GM19452 (cell line): ENCODE measurements at regions not wholly inside any gene's neighbourhood (a gene's known extent, or its start where the extent isn't known, plus 50 kb on each side); places are given as distances from the start of the nearest gene placed in this dataset.

Experiments used
- ATAC-seq: cut with Tn5 transposase; IDR thresholded peaks from one replicate; pipeline ENCODE4 v1.9.1; 2021; ENCODE audit not compliant: unreplicated experiment

DNA sequence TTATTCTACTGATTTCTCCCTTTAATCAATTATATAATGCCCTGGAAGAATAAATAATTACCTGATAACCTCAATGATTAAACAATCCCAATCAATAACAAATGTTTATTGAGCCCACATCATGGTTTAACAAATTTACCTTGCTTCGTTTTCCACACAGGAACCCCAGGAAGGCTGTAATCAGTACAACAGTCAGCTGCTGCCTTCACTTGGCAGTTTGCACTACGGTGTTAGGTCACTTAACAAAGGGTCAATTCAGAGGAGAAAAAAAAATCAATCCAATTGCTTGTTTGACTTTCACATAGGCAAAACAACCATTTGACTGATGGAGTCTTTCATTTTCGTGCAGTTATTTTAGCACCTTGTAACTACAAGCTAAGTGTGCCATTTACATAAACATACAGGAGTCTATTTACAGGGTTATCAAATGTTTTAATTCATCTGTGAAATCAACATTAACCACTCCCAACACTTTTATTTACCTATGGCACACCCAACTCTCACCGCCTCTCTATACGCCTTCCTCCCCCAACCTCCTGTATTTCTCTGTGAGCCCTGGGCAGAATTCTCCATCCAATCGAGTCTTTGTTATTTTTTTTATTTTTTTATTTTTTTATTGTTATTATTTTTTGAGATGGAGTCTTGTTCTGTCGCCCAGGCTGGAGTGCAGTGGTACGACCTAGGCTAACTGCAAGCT is 140.4 kb upstream of the TAB2 start:
- no peak for ATAC-seq

DNA sequence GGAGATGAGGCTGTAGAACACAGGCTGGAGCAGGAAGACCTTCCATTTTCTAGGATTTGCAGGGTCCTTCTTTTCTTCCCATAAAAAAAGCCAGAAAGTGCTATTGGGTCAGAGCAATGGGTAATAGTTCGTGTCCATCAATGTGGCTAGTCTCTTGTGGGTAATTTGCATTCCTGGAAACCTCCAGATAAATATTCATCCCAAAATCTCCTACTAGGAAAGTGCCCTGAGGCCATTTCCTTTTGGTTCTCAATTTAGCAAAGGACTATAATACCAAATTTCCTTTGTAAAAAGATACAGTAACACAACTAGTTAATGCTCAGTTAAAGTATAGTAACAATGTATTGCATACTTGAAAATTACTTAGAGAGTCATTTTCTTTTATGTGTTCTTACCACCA is 138.1 kb upstream of the TAB2 start:
- no peak for ATAC-seq

DNA sequence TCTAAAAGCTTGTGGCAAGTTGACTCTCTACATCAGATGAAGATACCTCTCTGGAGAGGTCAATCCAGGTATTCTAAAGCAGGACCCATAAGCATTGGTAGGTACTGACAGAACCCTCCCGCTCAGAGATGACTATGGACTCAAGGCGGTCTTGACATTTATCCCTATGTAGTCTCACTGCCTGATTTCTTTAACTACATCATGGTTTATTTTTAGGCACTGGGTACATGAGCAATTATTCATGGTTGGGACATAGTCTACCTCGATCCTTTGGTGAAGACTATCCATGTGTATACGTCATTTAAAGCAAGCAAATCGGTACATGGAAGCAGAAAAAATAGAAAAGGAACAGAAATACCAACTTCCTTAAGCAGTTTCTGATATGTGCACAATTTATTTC is 136.2 kb upstream of the TAB2 start:
- no peak for ATAC-seq

DNA sequence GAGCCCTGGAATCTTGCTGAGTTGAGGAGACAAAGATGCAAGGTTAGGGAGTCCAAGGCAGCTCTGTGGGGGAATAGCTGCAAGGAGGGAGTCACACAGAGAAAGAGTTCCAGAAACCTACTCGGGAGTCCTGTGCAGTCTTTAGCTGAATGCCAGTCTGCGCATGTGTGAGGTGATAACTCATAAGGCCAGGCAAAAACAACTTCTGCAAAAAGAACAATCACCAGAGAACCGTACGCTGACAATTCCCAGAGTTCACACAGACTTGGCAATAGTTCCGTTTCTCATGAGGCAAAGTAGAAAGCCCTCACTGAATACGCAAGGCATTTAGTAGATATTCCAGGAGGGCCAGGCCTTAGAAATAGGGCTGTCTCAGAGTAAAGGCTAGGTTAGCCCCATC is 135.2 kb upstream of the TAB2 start:
- no peak for ATAC-seq

DNA sequence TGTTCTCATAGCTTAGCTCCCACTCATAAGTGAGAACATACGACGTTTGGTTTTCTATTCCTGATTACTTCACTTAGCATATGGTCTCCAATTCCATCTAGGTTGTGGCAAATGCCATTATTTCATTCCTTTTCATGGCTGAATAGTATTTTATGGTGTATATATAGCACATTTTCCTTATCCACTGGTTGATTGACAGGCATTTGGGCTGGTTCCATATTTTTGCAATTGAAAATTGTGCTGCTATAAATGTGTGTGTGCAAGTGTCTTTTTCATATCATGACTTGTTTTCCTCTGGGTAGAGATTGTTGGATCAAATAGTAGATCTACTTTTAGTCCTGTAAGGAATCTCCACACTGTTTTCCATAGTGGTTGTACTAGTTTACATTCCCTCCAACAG is 133.0 kb upstream of the TAB2 start:
- no peak for ATAC-seq

DNA sequence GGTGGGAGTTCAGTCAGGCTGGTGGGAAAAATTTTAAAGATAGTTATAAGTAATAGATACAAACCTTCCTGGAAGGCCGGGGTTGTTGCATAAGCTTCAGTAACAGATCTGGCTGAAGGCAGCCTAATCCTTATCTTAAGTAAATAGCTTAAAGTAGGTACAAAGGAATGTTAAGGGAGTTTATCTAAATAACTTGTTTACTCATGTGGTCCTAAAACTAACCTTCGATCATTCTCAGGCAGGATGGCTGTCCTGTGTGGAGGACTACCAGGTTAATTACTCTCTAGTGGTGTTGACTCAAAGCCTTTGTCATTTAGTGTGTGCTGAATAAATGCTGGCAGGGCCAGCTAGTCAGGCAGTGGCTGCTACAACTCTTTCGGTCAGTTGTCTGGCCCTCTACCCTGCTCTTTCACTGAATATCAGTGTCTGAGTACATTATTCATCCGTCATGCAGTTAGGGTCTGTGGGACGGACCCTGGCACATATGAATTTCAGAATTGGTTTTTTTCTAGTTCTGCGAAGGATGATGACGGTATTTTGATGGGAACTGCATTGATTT is 131.6 kb upstream of the TAB2 start:
- ATAC-seq: no peak

DNA sequence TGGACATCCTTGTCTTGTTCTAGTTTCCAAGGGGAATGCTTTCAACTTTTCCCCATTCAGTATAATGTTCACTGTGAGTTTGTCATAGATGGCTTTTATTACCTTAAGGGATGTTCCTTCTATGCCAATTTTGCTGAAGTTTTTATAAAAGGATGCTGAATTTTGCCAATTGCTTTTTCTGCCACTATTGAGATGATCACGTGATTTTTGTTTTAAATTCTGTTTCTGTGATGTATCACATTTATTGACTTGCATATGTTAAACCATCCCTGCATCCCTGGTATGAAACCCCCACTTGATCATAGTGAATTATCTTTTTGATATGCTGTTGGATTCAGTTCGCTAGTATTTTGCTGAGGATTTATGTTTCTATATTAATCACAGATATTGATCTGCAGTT is 130.6 kb upstream of the TAB2 start:
- no peak for ATAC-seq

DNA sequence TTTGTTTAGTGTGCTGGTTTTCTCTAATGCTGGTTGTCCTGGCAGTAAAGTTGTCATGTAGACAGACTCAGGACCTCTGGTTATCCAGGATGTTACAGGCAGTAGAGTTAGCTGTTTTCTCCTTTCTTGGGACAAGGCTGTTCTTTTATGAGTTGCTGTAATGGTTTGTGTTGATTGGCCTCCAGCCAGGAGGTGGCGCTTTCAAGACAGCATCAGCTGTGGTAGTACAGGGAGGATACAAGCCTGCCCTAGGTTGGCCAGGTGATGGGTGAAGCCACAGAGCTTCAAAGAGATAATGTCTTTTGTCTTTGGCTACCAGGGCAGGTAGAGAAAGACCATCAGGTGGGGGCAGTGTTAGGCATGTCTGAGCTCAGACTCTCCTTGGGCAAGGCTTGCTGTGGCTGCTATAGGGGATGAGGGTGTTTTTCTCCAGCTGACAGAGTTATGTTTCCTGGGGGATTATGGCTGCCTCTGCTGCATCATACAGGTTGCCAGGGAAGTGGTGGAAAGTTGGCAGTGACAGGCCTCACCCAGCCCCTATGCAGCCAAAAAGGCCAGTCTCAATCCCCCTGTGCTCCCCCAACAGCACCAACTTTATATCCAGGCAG is 127.2 kb upstream of the TAB2 start:
- ATAC-seq: no peak

DNA sequence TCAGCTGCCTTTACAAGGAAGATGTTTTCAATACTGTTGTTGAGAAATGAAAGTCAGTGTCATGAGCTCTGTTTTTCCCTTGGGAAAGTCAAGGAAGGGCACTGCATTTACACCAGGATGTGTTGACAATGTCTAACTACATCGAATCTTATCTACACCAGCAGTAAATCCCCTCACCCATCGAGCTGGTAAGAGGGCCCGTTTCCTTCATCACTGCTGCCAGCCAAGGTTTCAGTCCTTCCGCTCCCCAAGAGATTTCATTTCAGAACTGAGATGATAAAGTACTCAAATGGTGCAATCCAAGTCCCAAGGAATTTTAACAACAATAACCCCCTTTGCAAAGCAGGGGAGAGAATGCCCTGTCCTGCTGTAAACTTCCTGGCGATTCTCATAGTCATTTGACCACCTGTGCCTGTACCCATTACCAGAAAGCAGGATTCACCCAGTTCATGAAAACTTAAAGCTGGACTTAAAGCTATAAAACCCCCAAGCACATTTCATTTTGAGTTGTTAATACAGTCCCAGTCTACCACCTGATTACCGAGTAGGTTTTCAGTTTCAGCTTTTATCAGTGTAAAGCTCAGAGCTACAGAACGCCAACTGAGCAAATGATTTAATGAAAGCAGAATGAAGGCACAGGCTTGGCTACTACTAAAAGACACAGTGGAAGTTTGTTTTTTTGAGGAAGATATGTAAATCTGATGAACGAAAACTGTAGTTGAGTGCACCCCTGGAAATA is 122.5 kb upstream of the TAB2 start:
- ATAC-seq: no peak

DNA sequence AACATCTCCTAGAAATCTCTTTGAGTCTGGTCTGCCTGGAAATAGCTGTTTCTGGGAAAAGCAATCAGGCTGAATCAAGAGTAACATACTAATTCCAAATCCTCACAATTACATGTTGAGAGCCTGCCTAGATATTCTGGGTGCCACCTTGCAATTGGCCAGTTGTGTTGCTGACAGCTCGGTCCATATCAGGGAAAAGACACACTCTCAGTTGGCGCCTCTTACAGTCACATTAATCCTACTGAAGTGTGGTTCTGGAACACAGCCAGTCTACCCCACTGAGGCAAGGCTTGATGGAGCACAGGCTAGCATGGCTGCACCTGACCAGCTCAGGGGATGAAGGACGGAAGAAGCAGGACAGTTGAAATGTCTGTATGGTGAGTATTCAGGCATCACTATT is 121.4 kb upstream of the TAB2 start:
- no peak for ATAC-seq

DNA sequence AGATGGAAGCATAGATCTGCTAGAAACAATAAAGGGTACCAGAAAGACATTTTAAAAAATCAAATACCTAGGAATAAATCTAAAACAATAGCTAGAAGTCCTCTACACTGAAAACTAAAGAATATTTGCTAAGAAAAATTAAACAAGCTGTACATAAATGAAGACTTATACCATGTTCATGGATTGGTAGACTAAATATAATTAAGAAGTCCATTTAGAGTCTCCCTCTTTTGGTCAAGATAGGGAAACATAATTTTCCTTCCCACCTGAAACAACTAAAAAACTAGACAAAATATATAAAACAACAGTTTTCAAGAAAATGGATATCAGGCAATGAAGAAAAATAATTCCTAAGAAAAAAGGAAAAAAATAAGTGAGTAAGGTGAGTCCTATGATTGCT is 120.0 kb upstream of the TAB2 start:
- no peak for ATAC-seq

DNA sequence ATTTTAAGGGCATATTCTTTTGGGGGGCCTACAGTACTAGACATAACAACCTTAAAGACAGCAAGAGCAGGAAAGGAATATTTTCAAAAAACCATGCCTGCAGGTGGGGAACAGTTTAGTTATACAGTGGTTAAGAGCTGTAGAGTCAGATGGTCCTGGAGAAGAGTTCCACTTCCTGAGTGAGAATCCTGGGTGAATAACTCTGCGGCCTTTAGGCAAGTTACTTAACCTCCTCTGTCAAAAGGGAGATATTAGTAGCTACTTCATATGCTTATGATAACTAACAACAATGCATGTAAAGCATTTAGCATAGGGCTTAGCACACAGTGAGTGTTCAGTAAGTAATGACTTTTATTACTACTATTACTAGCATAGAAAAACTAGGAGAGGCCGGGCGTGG is 119.2 kb upstream of the TAB2 start:
- ATAC-seq: no peak

DNA sequence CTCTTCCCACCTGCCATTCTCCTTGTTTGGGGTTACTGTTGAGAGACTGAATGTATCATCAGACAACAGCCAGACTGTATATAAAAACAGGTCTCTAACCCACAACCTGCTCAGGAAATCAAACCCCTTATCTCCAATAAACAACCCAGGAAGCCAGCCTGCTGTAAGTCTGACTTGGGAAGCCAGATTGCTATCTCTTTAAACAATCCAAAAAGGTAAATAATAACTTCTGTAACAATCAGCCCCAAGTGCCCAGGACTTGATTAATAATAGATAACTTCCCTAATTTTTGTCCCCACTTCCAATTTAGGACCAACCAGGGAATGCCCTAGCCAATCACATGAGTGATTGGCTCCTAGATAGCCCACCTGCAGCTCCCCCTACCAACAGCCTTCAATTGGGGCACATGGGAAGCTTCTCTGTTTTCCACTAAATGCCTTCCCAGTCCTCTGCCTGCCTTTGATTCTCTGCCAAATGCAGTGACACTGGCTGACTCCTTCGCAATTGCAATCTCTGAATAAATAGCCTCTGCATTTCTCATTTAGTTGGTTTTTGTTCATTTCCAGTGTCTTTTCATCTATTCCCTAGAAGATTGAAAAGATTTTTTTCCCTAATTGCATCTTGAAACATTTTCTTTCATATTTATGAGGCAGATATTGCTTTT is 117.1 kb upstream of the TAB2 start:
- ATAC-seq: no peak

DNA sequence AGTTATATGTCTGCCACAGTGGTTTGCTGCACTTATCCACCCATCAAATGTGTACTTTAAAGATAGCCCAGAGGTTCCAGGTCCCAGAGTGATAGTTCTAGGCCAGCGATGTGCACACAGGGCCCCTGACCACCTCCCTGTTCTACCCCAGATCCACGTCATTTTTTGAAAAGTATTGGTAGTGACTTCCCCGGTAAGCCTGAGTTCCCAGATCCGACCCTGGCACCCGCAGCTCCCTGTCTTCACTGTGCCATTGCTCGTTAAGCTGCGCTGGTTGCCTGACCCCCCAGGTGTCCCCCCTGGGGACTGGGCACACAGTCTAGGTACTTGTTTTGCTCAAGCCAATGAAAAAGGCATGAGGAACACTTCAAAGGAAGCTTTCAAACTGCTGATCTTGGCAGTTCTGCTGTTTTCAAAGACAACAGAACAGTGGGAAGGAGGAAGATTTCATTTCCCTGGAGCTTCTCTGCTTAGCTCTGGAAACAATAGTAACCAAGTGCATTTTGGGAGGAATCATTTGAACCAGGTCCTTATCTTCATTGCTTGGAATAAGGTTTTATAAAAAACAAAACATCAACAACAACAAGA is 116.3 kb upstream of the TAB2 start:
- no peak for ATAC-seq

DNA sequence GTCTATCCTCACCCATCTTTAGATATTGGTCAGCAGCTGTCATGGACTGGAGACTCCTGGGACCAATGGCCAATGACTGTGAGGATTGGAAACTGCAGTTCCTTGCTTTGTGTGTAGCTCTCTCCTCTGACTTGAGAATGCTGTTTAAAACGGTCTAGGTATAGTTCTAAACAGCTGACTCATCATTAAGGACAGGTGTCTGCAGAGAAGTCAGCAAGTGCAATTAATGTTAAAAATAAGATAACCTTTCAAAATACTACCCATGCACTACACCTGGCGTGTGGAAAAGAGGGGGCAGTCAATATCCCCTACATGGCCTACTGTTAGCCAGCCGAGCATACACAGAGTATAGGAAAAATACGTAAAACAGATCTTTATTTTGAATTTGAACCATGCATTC is 115.4 kb upstream of the TAB2 start:
- ATAC-seq: no peak

DNA sequence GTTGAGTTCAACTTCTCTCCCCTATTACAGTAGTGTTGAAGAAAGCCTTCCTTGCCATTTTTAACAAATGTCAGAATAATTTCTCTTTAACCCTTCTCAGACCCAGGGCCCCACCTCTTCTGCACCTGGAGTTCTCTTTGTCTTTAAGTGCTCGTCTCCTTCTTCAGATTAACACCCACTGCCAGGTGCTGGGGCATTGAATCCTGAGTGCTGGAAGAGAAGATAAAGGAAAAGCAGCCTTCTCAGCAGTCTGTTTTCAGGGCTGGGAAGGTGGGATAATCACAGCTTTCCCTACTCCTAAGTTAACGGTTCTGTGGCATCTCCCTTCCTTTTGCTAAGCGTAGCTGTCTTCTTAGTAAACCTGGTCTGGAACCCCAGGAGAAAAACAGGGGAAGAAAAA is 114.6 kb upstream of the TAB2 start:
- no peak for ATAC-seq

DNA sequence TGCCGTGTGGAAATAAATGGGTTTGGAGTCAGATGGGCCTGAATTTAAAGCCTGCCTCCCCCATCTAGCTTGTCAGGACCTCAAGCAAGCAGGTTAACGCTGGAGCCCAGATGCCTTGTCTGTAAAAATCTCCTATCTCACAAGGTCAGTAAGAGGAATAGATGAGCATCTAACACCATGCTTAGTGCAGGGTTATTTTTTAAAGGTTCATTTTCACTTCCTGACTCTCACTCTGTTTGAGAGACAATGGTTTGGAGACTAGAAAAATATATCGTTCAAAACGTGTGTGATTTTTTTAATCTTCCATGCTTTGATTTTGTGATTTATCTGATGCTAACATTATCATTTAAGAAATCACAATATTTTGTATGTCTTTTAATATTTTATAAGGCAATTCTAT is 114.0 kb upstream of the TAB2 start:
- ATAC-seq: no peak

DNA sequence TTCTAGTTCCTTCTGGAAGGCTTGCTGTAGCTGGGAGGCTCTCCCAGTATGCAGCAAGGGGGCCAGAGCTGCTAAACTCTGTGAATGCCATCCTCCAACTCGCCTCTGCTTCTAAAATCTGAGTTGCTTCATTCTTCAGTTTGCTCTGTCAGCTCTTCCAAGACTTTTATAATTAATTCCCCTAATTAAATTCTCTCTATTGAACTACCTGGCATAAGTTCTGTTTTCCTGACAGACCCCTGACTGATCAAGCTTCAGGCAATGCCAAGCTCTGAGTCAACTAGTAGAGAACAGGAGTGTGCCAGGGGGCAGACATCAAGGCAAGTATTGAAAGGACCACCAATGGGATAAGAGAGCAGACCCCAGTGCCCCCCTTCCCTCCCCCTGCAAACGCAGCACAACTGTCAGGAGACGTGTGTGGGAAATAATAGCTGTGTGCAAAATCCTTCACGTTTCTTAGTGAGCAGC is 109.3 kb upstream of the TAB2 start:
- no peak for ATAC-seq

DNA sequence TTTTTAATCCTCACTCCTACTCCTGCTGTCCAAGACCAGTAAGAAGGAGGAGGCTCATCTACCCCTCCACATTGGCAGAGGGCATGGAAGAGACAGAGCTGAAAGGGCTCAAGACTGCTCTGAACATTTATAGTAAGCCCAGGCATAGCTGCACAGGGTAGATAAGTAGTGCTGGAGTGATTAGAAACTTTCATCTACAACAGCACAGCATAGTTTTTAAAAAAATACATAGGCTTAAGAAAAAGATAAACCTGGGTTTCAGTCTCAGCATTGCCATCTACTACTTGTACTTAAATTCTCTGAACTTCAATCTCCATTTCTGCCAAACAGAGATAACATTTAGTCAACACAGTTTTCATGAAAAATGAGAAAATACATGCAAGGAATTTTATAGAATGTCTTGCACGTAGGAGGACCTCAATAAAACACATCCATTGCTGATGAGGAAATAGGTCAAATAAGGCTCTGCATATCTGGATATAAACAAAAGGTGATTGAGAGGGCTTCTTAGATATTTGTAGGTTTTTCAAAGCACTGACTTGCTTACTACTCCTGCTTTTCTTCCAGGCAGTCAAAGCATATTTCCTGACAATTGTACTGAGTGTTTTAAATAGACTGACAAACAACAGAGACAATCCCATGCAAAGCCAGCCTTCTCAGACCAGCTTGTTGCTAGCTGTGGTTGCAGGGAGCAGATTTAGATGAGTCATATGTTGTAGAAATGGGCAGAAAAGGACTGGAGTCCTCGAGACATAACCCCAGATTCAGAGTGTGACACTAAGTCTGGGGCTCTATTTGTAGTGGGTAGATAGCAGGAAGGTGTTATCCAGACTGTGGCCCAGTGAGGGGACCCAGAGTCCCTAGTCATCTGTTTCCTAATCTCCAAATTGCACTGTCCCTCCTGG is 107.4 kb upstream of the TAB2 start:
- peak; percentile 36 for ATAC-seq

DNA sequence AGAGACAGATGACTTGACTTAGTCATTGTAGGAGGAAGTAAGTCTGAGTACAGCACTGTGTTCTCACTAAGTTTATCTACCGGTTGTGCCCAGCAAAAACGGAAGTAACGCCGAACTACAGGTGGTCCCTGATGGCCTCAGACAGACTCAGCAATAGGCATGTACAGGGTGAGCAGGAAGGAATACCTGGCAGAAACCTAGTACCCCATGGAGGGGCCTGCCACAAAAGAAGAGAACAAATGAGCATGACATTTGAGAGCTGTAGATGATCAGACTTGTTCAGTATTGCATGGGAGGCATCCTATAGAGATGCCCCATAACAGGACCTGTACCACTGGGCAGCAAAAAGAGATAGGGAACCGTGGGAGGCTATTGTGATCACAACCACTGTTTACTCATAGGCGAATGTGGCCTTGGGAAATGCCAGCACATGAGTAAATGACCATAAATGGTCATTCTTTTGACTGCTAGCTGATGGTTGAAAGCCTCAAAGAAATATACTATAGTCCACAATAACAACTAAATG is 106.4 kb upstream of the TAB2 start:
- ATAC-seq: peak; percentile 69
